ENCODE measurements at regions not wholly inside any gene's neighbourhood (a gene's known extent, or its start where the extent isn't known, plus 50 kb on each side); places are given as distances from the start of the nearest gene placed in this dataset.

GRCh38 chr19:32130332-32130731, 215.1 kb upstream of the ZNF507 start:
- H3K27me3 Mint-ChIP-seq: no peaks in the 10 kb centered on the region

GRCh38 chr19:32131005-32131404, 214.4 kb upstream of the ZNF507 start:
- H3K4me1 Mint-ChIP-seq: no peaks in the 10 kb centered on the region
- H3K9me3 ChIP-seq (ENCODE audit: control insufficient read depth in 2 of 2, low read length in 2 of 2): no peaks in the 10 kb centered on the region
- no peak overlapping the region for H3K4me3 ChIP-seq (ENCODE audit: low read depth, low read length)
- no peak overlapping the region for H3K4me3 Mint-ChIP-seq
- no peak overlapping the region for H3K27ac ChIP-seq (ENCODE audit: insufficient read depth, low read length, poor library complexity, severe bottlenecking)
- no peaks in the 10 kb centered on the region for H3K4me1 ChIP-seq (ENCODE audit: control insufficient read depth, insufficient read depth, low read length, poor library complexity, severe bottlenecking)
- no peak for ATAC-seq (ENCODE audit: low read depth in 2 of 2)
- H3K9me3 Mint-ChIP-seq: peaks cover 0 to 3% (median 0%) of the 10 kb centered on the region in 7 donors
- no peaks in the 10 kb centered on the region for H3K27me3 ChIP-seq (ENCODE audit: control insufficient read depth, insufficient read depth, low read length)
- H3K36me3 ChIP-seq (ENCODE audit: control insufficient read depth, insufficient read depth, low read length): no peaks in the 10 kb centered on the region
- no peaks in the 10 kb centered on the region for H3K27me3 Mint-ChIP-seq
- H3K27ac Mint-ChIP-seq: no peak overlapping the region
- DNase-seq: no peak
- no peaks in the 10 kb centered on the region for H3K36me3 Mint-ChIP-seq

More at GRCh38 chr19:32130332-32130731, 215.1 kb upstream of the ZNF507 start:
- Mint-ChIP-seq H3K27ac (no peak overlapping the region), H3K4me1 (no peaks in the 10 kb centered on the region), H3K9me3 (peaks cover 0 to 3% (median 0%) of the 10 kb centered on the region in 7 donors), H3K4me3 (no peak overlapping the region), H3K36me3 (no peaks in the 10 kb centered on the region)
- ATAC-seq (ENCODE audit: low read depth in 2 of 2) (no peak), DNase-seq (no peak)
- no peak overlapping the region for H3K27ac ChIP-seq (ENCODE audit: insufficient read depth, low read length, poor library complexity, severe bottlenecking)
- H3K36me3 ChIP-seq (ENCODE audit: control insufficient read depth, insufficient read depth, low read length): no peaks in the 10 kb centered on the region
- H3K27me3 ChIP-seq (ENCODE audit: control insufficient read depth, insufficient read depth, low read length): no peaks in the 10 kb centered on the region
- H3K4me1 ChIP-seq (ENCODE audit: control insufficient read depth, insufficient read depth, low read length, poor library complexity, severe bottlenecking): no peaks in the 10 kb centered on the region
- H3K9me3 ChIP-seq (ENCODE audit: control insufficient read depth in 2 of 2, low read length in 2 of 2): no peaks in the 10 kb centered on the region
- H3K4me3 ChIP-seq (ENCODE audit: low read depth, low read length): no peak overlapping the region

GRCh38 chr19:32138416-32138815, 207.0 kb upstream of the ZNF507 start:
- ATAC-seq (ENCODE audit: low read depth in 2 of 2) (no peak), DNase-seq (no peak)
- Mint-ChIP-seq H3K27me3 (no peaks in the 10 kb centered on the region), H3K4me3 (no peak overlapping the region), H3K4me1 (no peaks in the 10 kb centered on the region), H3K27ac (no peak overlapping the region), H3K36me3 (no peaks in the 10 kb centered on the region), H3K9me3 (peaks cover 0 to 4% (median 1%) of the 10 kb centered on the region in 7 donors)
- Histone ChIP-seq H3K36me3 (ENCODE audit: control insufficient read depth, insufficient read depth, low read length) (no peaks in the 10 kb centered on the region), H3K4me1 (ENCODE audit: control insufficient read depth, insufficient read depth, low read length, poor library complexity, severe bottlenecking) (no peaks in the 10 kb centered on the region), H3K27me3 (ENCODE audit: control insufficient read depth, insufficient read depth, low read length) (no peaks in the 10 kb centered on the region), H3K4me3 (ENCODE audit: low read depth, low read length) (no peak overlapping the region), H3K9me3 (ENCODE audit: control insufficient read depth in 2 of 2, low read length in 2 of 2) (no peaks in the 10 kb centered on the region), H3K27ac (ENCODE audit: insufficient read depth, low read length, poor library complexity, severe bottlenecking) (no peak overlapping the region)

GRCh38 chr19:32141840-32142511, 203.4 kb upstream of the ZNF507 start:
- DNase-seq (no peak), ATAC-seq (ENCODE audit: low read depth in 2 of 2) (no peak)
- Mint-ChIP-seq H3K4me3 (no peak overlapping the region), H3K36me3 (no peaks in the 10 kb centered on the region), H3K4me1 (no peaks in the 10 kb centered on the region), H3K27ac (no peak overlapping the region), H3K9me3 (peaks cover 0 to 18% (median 4%) of the 10 kb centered on the region in 7 donors), H3K27me3 (no peaks in the 10 kb centered on the region)
- Histone ChIP-seq H3K27me3 (ENCODE audit: control insufficient read depth, insufficient read depth, low read length) (no peaks in the 10 kb centered on the region), H3K4me1 (ENCODE audit: control insufficient read depth, insufficient read depth, low read length, poor library complexity, severe bottlenecking) (no peaks in the 10 kb centered on the region), H3K9me3 (ENCODE audit: control insufficient read depth in 2 of 2, low read length in 2 of 2) (peaks cover 0 to 9% of the 10 kb centered on the region in 2 experiments), H3K36me3 (ENCODE audit: control insufficient read depth, insufficient read depth, low read length) (no peaks in the 10 kb centered on the region), H3K27ac (ENCODE audit: insufficient read depth, low read length, poor library complexity, severe bottlenecking) (no peak overlapping the region), H3K4me3 (ENCODE audit: low read depth, low read length) (no peak overlapping the region)

GRCh38 chr19:32146664-32147063, 198.7 kb upstream of the ZNF507 start:
- peaks cover 1 to 34% (median 4%) of the 10 kb centered on the region in 7 donors for H3K9me3 Mint-ChIP-seq
- DNase-seq: no peak
- no peaks in the 10 kb centered on the region for H3K4me1 ChIP-seq (ENCODE audit: control insufficient read depth, insufficient read depth, low read length, poor library complexity, severe bottlenecking)
- no peaks in the 10 kb centered on the region for H3K27me3 ChIP-seq (ENCODE audit: control insufficient read depth, insufficient read depth, low read length)
- no peaks in the 10 kb centered on the region for H3K27me3 Mint-ChIP-seq
- H3K36me3 ChIP-seq (ENCODE audit: control insufficient read depth, insufficient read depth, low read length): no peaks in the 10 kb centered on the region
- no peak overlapping the region for H3K27ac ChIP-seq (ENCODE audit: insufficient read depth, low read length, poor library complexity, severe bottlenecking)
- no peak overlapping the region for H3K4me3 Mint-ChIP-seq
- peaks cover 0 to 9% of the 10 kb centered on the region in 2 experiments for H3K9me3 ChIP-seq (ENCODE audit: control insufficient read depth in 2 of 2, low read length in 2 of 2)
- no peak for ATAC-seq (ENCODE audit: low read depth in 2 of 2)
- H3K4me1 Mint-ChIP-seq: no peaks in the 10 kb centered on the region
- no peak overlapping the region for H3K27ac Mint-ChIP-seq
- no peak overlapping the region for H3K4me3 ChIP-seq (ENCODE audit: low read depth, low read length)
- H3K36me3 Mint-ChIP-seq: no peaks in the 10 kb centered on the region

- no peaks in the 10 kb centered on the region for H3K4me1 Mint-ChIP-seq
- Histone ChIP-seq H3K4me1 (ENCODE audit: control insufficient read depth, insufficient read depth, low read length, poor library complexity, severe bottlenecking) (no peaks in the 10 kb centered on the region), H3K36me3 (ENCODE audit: control insufficient read depth, insufficient read depth, low read length) (no peaks in the 10 kb centered on the region), H3K27me3 (ENCODE audit: control insufficient read depth, insufficient read depth, low read length) (no peaks in the 10 kb centered on the region), H3K4me3 (ENCODE audit: low read depth, low read length) (no peak overlapping the region), H3K27ac (ENCODE audit: insufficient read depth, low read length, poor library complexity, severe bottlenecking) (no peak overlapping the region), H3K9me3 (ENCODE audit: control insufficient read depth in 2 of 2, low read length in 2 of 2) (peaks cover 0 to 9% of the 10 kb centered on the region in 2 experiments)
- no peak overlapping the region for H3K4me3 Mint-ChIP-seq
- H3K36me3 Mint-ChIP-seq: no peaks in the 10 kb centered on the region
- DNase-seq: no peak
- H3K27ac Mint-ChIP-seq: no peak overlapping the region
- H3K27me3 Mint-ChIP-seq: no peaks in the 10 kb centered on the region
- H3K9me3 Mint-ChIP-seq: peaks cover 2 to 28% (median 5%) of the 10 kb centered on the region in 7 donors
- ATAC-seq (ENCODE audit: low read depth in 2 of 2): no peak
Measured at GRCh38 chr19:32150605-32151004, 194.8 kb upstream of the ZNF507 start.

GRCh38 chr19:32154418-32154817, 191.0 kb upstream of the ZNF507 start:
- no peaks in the 10 kb centered on the region for H3K9me3 ChIP-seq (ENCODE audit: control insufficient read depth in 2 of 2, low read length in 2 of 2)
- no peak overlapping the region for H3K4me3 Mint-ChIP-seq
- no peak for ATAC-seq (ENCODE audit: low read depth in 2 of 2)
- no peak overlapping the region for H3K27ac ChIP-seq (ENCODE audit: insufficient read depth, low read length, poor library complexity, severe bottlenecking)
- H3K36me3 ChIP-seq (ENCODE audit: control insufficient read depth, insufficient read depth, low read length): no peaks in the 10 kb centered on the region
- H3K4me1 Mint-ChIP-seq: no peaks in the 10 kb centered on the region
- H3K36me3 Mint-ChIP-seq: no peaks in the 10 kb centered on the region
- DNase-seq: no peak
- no peaks in the 10 kb centered on the region for H3K4me1 ChIP-seq (ENCODE audit: control insufficient read depth, insufficient read depth, low read length, poor library complexity, severe bottlenecking)
- H3K4me3 ChIP-seq (ENCODE audit: low read depth, low read length): no peak overlapping the region
- H3K9me3 Mint-ChIP-seq: peaks cover 0 to 8% (median 2%) of the 10 kb centered on the region in 7 donors
- no peaks in the 10 kb centered on the region for H3K27me3 ChIP-seq (ENCODE audit: control insufficient read depth, insufficient read depth, low read length)
- no peak overlapping the region for H3K27ac Mint-ChIP-seq
- H3K27me3 Mint-ChIP-seq: no peaks in the 10 kb centered on the region

- no peaks in the 10 kb centered on the region for H3K27me3 ChIP-seq (ENCODE audit: control insufficient read depth, insufficient read depth, low read length)
- ATAC-seq (ENCODE audit: low read depth in 2 of 2): no peak
- no peak overlapping the region for H3K4me3 ChIP-seq (ENCODE audit: low read depth, low read length)
- no peaks in the 10 kb centered on the region for H3K4me1 ChIP-seq (ENCODE audit: control insufficient read depth, insufficient read depth, low read length, poor library complexity, severe bottlenecking)
- no peaks in the 10 kb centered on the region for H3K36me3 Mint-ChIP-seq
- no peak for DNase-seq
- peaks cover 0 to 3% of the 10 kb centered on the region in 2 experiments for H3K9me3 ChIP-seq (ENCODE audit: control insufficient read depth in 2 of 2, low read length in 2 of 2)
- no peaks in the 10 kb centered on the region for H3K4me1 Mint-ChIP-seq
- no peak overlapping the region for H3K27ac Mint-ChIP-seq
- peaks cover 0 to 19% (median 2%) of the 10 kb centered on the region in 7 donors for H3K9me3 Mint-ChIP-seq
- no peak overlapping the region for H3K27ac ChIP-seq (ENCODE audit: insufficient read depth, low read length, poor library complexity, severe bottlenecking)
- no peak overlapping the region for H3K4me3 Mint-ChIP-seq
- H3K36me3 ChIP-seq (ENCODE audit: control insufficient read depth, insufficient read depth, low read length): no peaks in the 10 kb centered on the region
- peaks cover 12% of the 10 kb centered on the region for H3K27me3 Mint-ChIP-seq
Measured at GRCh38 chr19:32164384-32164992, 180.9 kb upstream of the ZNF507 start.

Measured in CD4-positive, CD25-positive, alpha-beta regulatory T cell (primary cell).